Astrocyte of the spinal cord (primary cell): ENCODE measurements at regions not wholly inside any gene's neighbourhood (a gene's known extent, or its start where the extent isn't known, plus 50 kb on each side); places are given as distances from the start of the nearest gene placed in this dataset.

Experiments used
- DNase-seq: peaks from one replicate; pipeline ENCODE4 v3.0.0; 2011; ENCODE audit warnings: low read depth, low spot score
- H3K4me3 ChIP-seq: 2 replicates; pipeline ENCODE4 v1.5.1; 2011; ENCODE audit warnings: low read depth, mild to moderate bottlenecking, low read length, moderate library complexity
- CTCF ChIP-seq: IDR thresholded peaks from 2 replicates; pipeline ENCODE4 v1.5.1; 2012; ENCODE audit warnings: low read depth, mild to moderate bottlenecking, low read length, inconsistent platforms
- in situ Hi-C: cut with HindIII; loops from 2 replicates; pipeline ENCODE4 v1.10.0; 2017; ENCODE audit warnings: low sequenced_read_pairs

- no peak overlapping the region for H3K4me3 ChIP-seq
- in situ Hi-C loops, result no loop called here
- DNase-seq, result no peak
- no peak for TF ChIP-seq CTCF
Observed at GRCh38 chr5:152547202-152547601, 142.1 kb upstream of the NMUR2 start.

GRCh38 chr5:152549709-152550108 lies 144.6 kb upstream of the NMUR2 start:
- TF ChIP-seq CTCF, result no peak
- no peak overlapping the region for H3K4me3 ChIP-seq
- in situ Hi-C loops, result no loop called here
- no peak for DNase-seq

DNA sequence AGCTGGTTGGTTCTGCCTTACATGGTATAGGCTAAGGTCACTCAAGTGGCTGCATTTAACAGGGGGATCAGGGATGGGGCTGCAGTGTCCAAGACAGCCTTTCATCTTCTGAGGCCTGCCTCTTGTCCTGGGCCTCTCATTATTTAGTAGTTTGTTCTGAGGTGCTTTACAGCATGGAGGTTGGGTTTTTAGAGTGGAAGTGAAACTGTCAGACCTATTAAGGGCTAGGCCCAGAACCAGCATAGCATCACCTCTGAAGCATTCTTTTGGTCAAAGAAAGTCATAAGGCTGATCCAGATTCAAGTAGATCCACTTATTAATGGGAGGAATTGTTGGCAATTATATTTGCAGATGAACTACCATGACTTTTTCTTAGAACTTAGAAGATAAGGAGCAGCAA lies 146.0 kb upstream of the NMUR2 start:
- H3K4me3 ChIP-seq, result no peak overlapping the region
- TF ChIP-seq CTCF, result no peak
- in situ Hi-C loops, result no loop called here

GRCh38 chr5:152556784-152557183 lies 151.7 kb upstream of the NMUR2 start:
- DNase-seq, result no peak
- no peak for TF ChIP-seq CTCF
- in situ Hi-C loops, result no loop called here
- no peak overlapping the region for H3K4me3 ChIP-seq

More for the DNA sequence above, 146.0 kb upstream of the NMUR2 start:
- no peak for DNase-seq

GRCh38 chr5:152560512-152561137 lies 155.5 kb upstream of the NMUR2 start:
- in situ Hi-C loops, result no loop called here
- peak; percentile 81 for TF ChIP-seq CTCF
- DNase-seq, result peak; percentile 62
- H3K4me3 ChIP-seq, result no peak overlapping the region

DNA sequence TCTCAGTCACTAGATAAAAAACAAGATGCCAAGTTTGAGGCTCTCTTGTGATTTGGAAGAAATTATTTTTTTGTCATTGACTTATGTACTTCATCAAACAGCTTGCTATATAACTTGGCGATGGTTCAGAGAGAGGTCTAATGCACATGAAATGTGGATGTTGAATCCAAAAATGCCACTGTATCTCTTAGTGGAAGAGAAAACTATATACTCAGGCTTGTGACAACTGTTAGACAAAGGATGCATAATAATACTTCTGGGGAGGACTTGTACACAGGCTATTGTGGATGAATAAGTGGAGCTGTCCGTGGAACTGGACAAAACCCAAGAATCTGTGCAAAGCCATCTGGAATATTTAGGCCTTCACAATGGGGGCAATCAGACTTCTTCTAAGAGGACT lies 162.9 kb upstream of the NMUR2 start:
- in situ Hi-C loops, result no loop called here
- DNase-seq, result no peak
- no peak overlapping the region for H3K4me3 ChIP-seq
- no peak for TF ChIP-seq CTCF
